ENCODE measurements at regions not wholly inside any gene's neighbourhood (a gene's known extent, or its start where the extent isn't known, plus 50 kb on each side); places are given as distances from the start of the nearest gene placed in this dataset.

GRCh38 chr13:103521532-103521931 is 455.3 kb upstream of the SLC10A2 start:
- ATAC-seq = no peak
- no peak for TF ChIP-seq CTCF (IDR thresholded peaks at IDR 0.05)

GRCh38 chr13:103517768-103518102 is 451.5 kb upstream of the SLC10A2 start:
- Histone ChIP-seq H3K4me1 (ENCODE audit: low read depth) (peaks cover 8% of the 10 kb centered on the region), H3K36me3 (ENCODE audit: low read depth) (no peaks in the 10 kb centered on the region)
- intact Hi-C loops (cut with DNase I, micrococcal nuclease) = no loop called here

More at GRCh38 chr13:103521532-103521931, 455.3 kb upstream of the SLC10A2 start:
- Histone ChIP-seq H3K36me3 (ENCODE audit: low read depth) (no peaks in the 10 kb centered on the region), H3K4me3 (no peak overlapping the region), H3K9me3 (no peaks in the 10 kb centered on the region), H3K4me1 (ENCODE audit: low read depth) (peaks cover 7% of the 10 kb centered on the region)
- no peak for DNase-seq
- intact Hi-C loops (cut with DNase I, micrococcal nuclease) = no loop called here

GRCh38 chr13:103517066-103517767 is 451.0 kb upstream of the SLC10A2 start:
- ATAC-seq (peak; percentile 95), DNase-seq (peak in 1 of 3 donors; percentile 10)
- no peaks in the 10 kb centered on the region for H3K36me3 ChIP-seq (ENCODE audit: low read depth)
- H3K9me3 ChIP-seq = no peaks in the 10 kb centered on the region
- intact Hi-C loops (cut with DNase I, micrococcal nuclease) = no loop called here
- no peak overlapping the region for H3K4me3 ChIP-seq
- no peak for TF ChIP-seq CTCF (IDR thresholded peaks at IDR 0.05)
- H3K4me1 ChIP-seq (ENCODE audit: low read depth) = peaks cover 8% of the 10 kb centered on the region

More at GRCh38 chr13:103517768-103518102, 451.5 kb upstream of the SLC10A2 start:
- Histone ChIP-seq H3K9me3 (no peaks in the 10 kb centered on the region), H3K4me3 (no peak overlapping the region)
- ATAC-seq (peak; percentile 62), DNase-seq (no peak)
- TF ChIP-seq CTCF (IDR thresholded peaks at IDR 0.05) = no peak

- intact Hi-C loops (cut with DNase I, micrococcal nuclease) = no loop called here
- no peak for DNase-seq
- ATAC-seq = no peak
- Histone ChIP-seq H3K36me3 (ENCODE audit: low read depth) (no peaks in the 10 kb centered on the region), H3K4me1 (ENCODE audit: low read depth) (peaks cover 8% of the 10 kb centered on the region), H3K9me3 (no peaks in the 10 kb centered on the region), H3K4me3 (no peak overlapping the region)
- TF ChIP-seq CTCF (IDR thresholded peaks at IDR 0.05) = no peak
Measured at GRCh38 chr13:103516015-103516795, 450.0 kb upstream of the SLC10A2 start.

- H3K9me3 ChIP-seq = no peaks in the 10 kb centered on the region
- no peaks in the 10 kb centered on the region for H3K36me3 ChIP-seq (ENCODE audit: low read depth)
- DNase-seq (no peak), ATAC-seq (no peak)
- no peak for TF ChIP-seq CTCF (IDR thresholded peaks at IDR 0.05)
- intact Hi-C loops (cut with DNase I, micrococcal nuclease) = no loop called here
- H3K4me1 ChIP-seq (ENCODE audit: low read depth) = peaks cover 8% of the 10 kb centered on the region
- H3K4me3 ChIP-seq = no peak overlapping the region
Measured at GRCh38 chr13:103515410-103515809, 449.2 kb upstream of the SLC10A2 start.
